Muscle of leg (tissue), 3 donors: ENCODE measurements at regions not wholly inside any gene's neighbourhood (a gene's known extent, or its start where the extent isn't known, plus 50 kb on each side); places are given as distances from the start of the nearest gene placed in this dataset.
A peak's percentile ranks its signal among the peaks of the same experiment; 100 is the strongest.
"Not testable (repeated sequence)": the region's sequence is repeated elsewhere in the genome, so short reads cannot be mapped to it uniquely, and the experiment has no call there.

Source experiments
- DNase-seq: peaks from one replicate; pipeline ENCODE4 v3.0.0; 2013
- H3K27ac ChIP-seq: one replicate; pipeline ENCODE4 v1.5.1; 2013; ENCODE audit warnings: mild to moderate bottlenecking, low read length, control low read depth
- H3K27me3 ChIP-seq: one replicate; pipeline ENCODE4 v1.6.1; 2013; ENCODE audit warnings: low read length; ENCODE audit not compliant: control insufficient read depth, insufficient read depth
- H3K36me3 ChIP-seq: one replicate; pipeline ENCODE4 v1.6.1; 2013; ENCODE audit warnings: low read length; ENCODE audit not compliant: control insufficient read depth, insufficient read depth
- H3K4me1 ChIP-seq: one replicate; pipeline ENCODE4 v1.6.1; 2013; ENCODE audit warnings: low read length; ENCODE audit not compliant: control insufficient read depth, insufficient read depth
- H3K4me3 ChIP-seq: one replicate; pipeline ENCODE4 v1.5.1; 2013; ENCODE audit warnings: low read length, control low read depth
- H3K9me3 ChIP-seq: replicated peaks from 2 replicates; pipeline ENCODE4 v1.6.1; 2013; ENCODE audit warnings: low read depth, low read length; ENCODE audit not compliant: control insufficient read depth
- WGBS: methylation state at CpG from one replicate; pipeline ENCODE4 v1.1.5; 2013; ENCODE audit warnings: missing lambda C conversion rate; ENCODE audit not compliant: insufficient coverage; 5-methylcytosine and 5-hydroxymethylcytosine counted together

DNA sequence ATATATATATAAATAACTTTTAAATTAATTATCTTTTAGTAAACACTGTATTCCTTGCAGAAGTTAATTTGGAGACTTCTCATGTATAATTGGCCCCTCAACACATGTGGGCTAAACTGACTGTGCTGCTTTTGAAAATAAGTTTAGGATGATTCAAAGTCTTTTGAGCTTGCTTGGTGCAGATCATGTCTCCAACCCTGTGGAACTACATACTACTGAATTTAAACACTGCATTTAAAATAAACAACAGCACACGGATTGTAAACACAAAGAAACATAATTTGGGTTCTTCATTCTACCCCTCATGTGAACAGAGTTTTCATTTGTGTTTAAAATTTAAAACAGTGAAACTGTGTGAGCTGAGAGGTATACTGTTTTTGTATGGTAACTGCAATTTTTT, 167.7 kb downstream of the DDX1 start:
- Histone ChIP-seq H3K27ac (no peak overlapping the region), H3K27me3 (no peaks in the 10 kb centered on the region), H3K36me3 (no peaks in the 10 kb centered on the region), H3K4me3 (no peak overlapping the region), H3K4me1 (peaks cover 2% of the 10 kb centered on the region), H3K9me3 (peaks cover 2% of the 10 kb centered on the region)
- DNase-seq, result no peak
- WGBS, result no CpG with 5 or more reads among the region's 1 CpG

DNA sequence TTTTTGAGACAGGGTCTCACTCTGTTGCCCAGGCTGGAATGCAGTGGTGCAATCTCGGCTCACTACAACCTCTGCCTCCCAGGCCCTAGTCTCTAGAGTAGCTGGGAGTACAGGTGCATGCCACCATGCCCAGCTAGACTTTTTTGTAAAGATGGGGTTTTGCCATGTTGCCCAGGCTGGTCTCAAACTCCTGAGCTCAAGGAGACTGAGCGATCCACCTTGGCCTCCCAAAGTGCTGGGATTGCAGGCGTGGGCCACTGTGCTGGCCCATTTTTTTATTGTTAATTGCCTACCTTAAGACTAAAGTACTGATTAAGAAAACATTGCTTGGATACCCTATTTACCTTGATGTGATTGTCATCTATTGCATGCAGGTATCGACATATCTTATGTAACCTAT, 168.1 kb downstream of the DDX1 start:
- no CpG with 5 or more reads among the region's 4 CpGs for WGBS
- H3K4me3 ChIP-seq, H3K27ac ChIP-seq: not testable (repeated sequence)

DNA sequence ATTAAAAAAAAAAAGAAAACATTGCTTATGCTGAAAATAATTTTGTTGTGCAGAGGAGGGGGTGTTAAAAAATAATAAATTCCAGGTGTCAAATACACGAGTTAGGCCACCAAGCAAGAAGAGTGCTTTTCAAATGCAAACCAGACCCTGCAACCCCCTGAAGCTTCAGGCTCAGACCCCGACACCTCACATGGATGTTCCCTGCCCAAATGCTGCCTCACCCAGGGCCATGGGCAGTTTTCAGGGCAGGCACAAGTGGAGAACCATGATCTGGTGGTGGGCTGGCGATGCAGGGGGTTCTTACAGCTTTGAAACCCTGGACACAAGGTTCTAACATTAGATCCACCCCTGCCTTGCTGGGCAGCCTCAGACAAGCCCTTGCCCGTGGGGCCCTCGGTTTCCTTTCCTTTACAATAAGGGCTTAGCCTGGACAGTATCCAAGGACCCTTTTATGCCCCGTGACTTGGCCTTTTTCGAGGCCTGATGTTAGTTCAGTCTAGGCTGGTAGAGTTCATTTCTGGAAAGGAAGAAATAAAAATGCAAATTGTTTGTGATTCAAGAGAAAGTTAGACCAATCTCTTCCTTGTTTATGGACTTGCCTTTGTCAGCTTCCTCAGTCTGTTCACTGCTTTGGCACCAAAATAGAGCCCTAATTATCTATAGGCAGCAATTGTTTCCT, 168.7 kb downstream of the DDX1 start:
- H3K4me1 ChIP-seq, result peaks cover 2% of the 10 kb centered on the region
- peak; percentile 12 for DNase-seq
- H3K27me3 ChIP-seq, result no peaks in the 10 kb centered on the region
- no peak overlapping the region for H3K4me3 ChIP-seq
- no CpG with 5 or more reads among the region's 7 CpGs for whole genome bisulfite sequencing
- H3K27ac ChIP-seq, result no peak overlapping the region
- H3K9me3 ChIP-seq, result peaks cover 1% of the 10 kb centered on the region
- H3K36me3 ChIP-seq, result no peaks in the 10 kb centered on the region

More for the DNA sequence above, 168.1 kb downstream of the DDX1 start:
- H3K9me3 ChIP-seq, H3K27me3 ChIP-seq, H3K36me3 ChIP-seq, H3K4me1 ChIP-seq, DNase-seq: not testable (repeated sequence)

DNA sequence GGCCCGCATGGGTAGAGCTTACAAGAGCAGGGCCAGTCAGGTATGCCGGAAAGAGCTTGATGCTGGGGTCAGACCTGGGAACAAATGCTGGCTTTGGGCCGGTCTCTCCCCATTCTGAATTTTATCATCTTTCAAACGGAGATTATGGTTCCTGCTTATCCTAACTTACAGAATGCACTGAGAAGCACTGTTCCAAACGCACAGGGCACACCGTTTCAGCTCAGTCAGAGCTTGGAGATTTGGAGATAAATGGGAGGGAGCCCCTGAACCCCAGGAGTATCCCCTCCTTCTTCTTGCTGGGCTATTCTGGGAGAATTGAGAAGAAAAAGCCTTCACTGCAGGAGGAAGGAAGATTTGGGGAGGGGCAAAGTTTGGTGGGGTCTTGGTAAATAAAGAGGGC, 169.4 kb downstream of the DDX1 start:
- Histone ChIP-seq H3K36me3 (no peaks in the 10 kb centered on the region), H3K27ac (no peak overlapping the region), H3K27me3 (no peaks in the 10 kb centered on the region), H3K9me3 (no peaks in the 10 kb centered on the region), H3K4me3 (no peak overlapping the region), H3K4me1 (peaks cover 2% of the 10 kb centered on the region)
- DNase-seq, result no peak
- WGBS, result 77% methylated on average over 3 of the region's 6 CpGs

DNA sequence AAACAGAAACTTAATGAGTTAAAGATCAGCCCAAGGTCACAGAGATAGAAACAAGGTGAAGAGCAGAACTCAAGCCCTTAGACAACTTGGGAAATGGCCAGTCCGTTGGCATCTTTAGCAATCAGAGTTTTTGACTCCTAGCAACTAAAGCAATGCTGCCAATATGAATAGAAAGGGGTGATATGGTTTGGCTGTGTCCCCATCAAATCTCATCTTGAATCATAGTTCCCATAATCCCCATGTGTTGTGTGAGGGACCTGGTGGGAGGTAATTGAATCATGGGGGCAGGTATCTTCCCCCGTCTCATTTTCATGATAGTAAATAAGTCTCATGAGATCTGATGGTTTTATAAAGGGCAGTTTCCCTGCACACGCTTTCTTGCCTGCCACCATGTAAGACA, 170.2 kb downstream of the DDX1 start:
- H3K36me3 ChIP-seq, result no peaks in the 10 kb centered on the region
- peaks cover 6% of the 10 kb centered on the region for H3K27me3 ChIP-seq
- no peak overlapping the region for H3K4me3 ChIP-seq
- H3K4me1 ChIP-seq, result peaks cover 2% of the 10 kb centered on the region
- WGBS, result no CpG with 5 or more reads among the region's 3 CpGs
- DNase-seq, result no peak
- no peak overlapping the region for H3K27ac ChIP-seq
- H3K9me3 ChIP-seq, result no peaks in the 10 kb centered on the region

DNA sequence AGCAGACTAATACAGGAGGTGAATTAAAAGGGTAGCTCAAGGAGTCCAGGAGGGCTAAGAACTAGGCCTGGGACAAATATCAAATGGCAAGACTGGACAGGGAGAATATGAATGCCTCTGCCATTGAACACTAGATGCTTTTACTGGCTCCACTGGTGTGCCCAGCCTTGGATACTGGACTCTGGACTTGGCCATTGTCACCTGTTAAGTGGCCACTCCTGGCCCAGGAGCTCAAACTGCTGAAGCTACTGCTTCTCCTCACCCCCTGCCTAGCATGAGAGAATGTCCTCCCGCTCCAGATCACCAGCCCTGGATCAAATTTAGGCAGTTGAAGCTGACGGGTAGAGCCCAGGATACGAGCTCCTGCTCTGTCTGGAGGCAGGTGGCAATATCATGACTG, 170.8 kb downstream of the DDX1 start:
- no peak for DNase-seq
- no peak overlapping the region for H3K4me3 ChIP-seq
- peaks cover 2% of the 10 kb centered on the region for H3K4me1 ChIP-seq
- WGBS, result 60% methylated on average over 1 of the region's 3 CpGs
- no peak overlapping the region for H3K27ac ChIP-seq
- H3K9me3 ChIP-seq, result no peaks in the 10 kb centered on the region
- H3K36me3 ChIP-seq, result no peaks in the 10 kb centered on the region
- H3K27me3 ChIP-seq, result peaks cover 6% of the 10 kb centered on the region

DNA sequence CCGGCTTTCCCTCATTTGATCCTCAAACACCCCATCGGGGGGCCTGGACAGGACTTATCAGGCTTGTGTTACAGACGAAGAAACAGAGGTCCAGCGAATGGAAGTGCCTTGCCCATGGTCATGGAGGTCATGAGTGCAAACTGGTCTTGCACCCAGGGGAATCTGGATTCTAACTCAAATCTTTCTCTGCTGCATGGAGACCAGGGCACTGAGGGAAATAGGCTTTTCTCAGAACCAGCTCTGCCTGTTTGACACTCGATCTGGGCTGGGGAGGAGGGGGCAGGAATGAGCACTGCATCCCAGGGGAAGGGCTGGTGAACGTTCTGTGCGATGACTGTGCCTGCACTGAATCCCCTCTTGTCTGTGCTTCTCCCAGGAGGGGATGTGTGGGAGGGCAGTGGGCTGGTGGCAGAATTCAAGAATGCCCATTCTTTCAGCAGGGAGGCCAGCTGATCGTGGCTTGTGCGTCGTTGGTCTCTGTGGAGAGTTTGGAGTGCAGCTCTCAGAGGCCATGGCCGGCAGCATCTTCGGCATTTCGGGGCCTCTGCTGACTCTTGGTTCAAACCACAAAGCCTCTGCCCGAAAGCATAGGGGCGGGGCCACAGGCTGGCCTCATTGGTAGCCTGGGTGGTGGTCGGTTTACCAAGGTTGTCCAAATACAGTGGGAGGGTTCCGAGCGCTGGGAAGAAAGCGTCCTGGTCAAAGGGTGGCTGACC, 171.6 kb downstream of the DDX1 start:
- H3K4me1 ChIP-seq, result peaks cover 2% of the 10 kb centered on the region
- WGBS, result 79% methylated on average over 17 of the region's 19 CpGs
- H3K4me3 ChIP-seq, result no peak overlapping the region

DNA sequence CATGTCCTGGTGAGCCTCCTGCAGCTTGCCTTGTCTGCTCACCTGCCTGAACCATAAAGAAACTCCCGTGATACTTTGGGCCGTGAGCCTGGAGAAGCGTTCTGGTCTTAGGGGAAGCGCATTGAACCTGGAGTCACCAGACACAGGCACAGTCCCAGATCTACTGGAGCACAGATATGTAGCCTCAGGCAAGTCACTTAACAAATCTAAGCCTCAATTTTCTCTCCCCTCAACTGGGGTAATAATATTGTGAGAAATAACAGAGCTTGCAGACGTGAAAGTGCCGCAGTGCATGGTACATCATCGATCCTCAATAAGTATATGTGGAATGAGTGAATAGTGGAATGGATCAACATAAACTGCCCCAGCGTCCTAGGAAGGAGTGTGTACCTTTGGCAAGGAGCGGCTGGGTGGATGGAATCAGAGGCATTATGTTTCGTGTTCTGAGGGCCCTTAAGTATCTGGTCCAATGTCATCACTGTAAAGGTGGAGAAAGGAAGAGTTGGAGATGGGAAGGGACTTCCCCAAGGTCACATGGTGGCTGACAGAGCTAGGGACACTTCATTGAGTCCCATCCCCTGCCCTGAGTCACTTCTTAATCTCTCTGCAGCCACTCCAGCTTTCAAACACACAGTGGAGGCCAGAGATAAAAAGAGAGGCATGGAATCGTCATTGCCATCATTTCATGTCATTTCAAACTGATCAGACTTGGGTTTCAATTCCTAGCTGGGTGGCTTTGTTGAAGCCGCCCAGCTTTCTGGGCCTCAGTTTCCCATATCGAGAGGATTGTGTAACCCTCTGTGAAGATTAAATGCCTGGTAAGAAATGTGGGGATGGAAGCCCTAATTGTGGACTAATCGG, 172.4 kb downstream of the DDX1 start:
- H3K27ac ChIP-seq, result no peak overlapping the region
- DNase-seq, result no peak
- peaks cover 2% of the 10 kb centered on the region for H3K4me1 ChIP-seq
- no peak overlapping the region for H3K4me3 ChIP-seq
- no peaks in the 10 kb centered on the region for H3K36me3 ChIP-seq
- H3K9me3 ChIP-seq, result no peaks in the 10 kb centered on the region
- WGBS, result 85% methylated on average over 10 of the region's 14 CpGs
- peaks cover 8% of the 10 kb centered on the region for H3K27me3 ChIP-seq

More for the DNA sequence above, 171.6 kb downstream of the DDX1 start:
- no peaks in the 10 kb centered on the region for H3K36me3 ChIP-seq
- no peak overlapping the region for H3K27ac ChIP-seq
- no peaks in the 10 kb centered on the region for H3K9me3 ChIP-seq
- no peak for DNase-seq
- peaks cover 6% of the 10 kb centered on the region for H3K27me3 ChIP-seq

DNA sequence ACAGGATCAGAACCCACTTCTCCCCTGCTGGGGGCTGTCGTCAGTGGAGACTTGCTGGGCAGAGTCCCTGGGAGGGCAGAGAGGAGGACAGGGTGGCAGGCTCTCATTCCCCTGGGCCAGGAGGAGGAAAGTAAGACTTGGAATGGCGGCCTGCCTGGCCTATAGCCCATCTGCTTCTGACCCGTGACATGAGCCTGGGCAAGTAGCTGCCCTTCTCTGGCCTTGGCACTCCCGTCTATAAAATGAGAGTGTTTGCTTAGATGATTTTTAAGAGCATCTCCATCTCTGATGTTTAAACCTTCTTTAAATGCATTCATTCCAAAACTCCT, 173.0 kb downstream of the DDX1 start:
- peaks cover 2% of the 10 kb centered on the region for H3K4me1 ChIP-seq
- DNase-seq, result no peak
- H3K9me3 ChIP-seq, result no peaks in the 10 kb centered on the region
- H3K27me3 ChIP-seq, result peaks cover 8% of the 10 kb centered on the region
- no peak overlapping the region for H3K4me3 ChIP-seq
- 80% methylated on average over 1 of the region's 4 CpGs for WGBS
- no peaks in the 10 kb centered on the region for H3K36me3 ChIP-seq
- no peak overlapping the region for H3K27ac ChIP-seq

DNA sequence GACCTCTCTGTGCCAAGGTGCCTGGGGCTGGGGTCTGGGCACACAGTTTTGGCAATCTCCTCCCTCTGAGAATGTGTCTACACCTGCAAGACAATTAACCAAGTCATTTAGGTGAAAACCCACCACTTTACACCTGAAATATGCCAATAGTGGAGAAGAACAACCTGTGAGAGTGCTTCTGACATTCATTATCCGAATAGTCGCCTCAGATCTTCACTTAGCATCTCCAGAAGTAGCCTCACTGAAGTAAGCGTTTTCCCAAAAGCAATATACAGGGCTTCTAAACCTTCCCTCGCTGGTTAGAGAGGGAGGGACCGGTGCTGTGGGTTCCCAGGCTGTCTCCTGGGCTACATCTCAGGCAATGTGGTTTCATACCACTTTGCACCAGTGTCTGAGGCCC, 173.5 kb downstream of the DDX1 start:
- DNase-seq, result no peak

More for the DNA sequence above, 173.5 kb downstream of the DDX1 start:
- no CpG with 5 or more reads among the region's 5 CpGs for WGBS
- Histone ChIP-seq H3K4me3 (no peak overlapping the region), H3K27ac (no peak overlapping the region), H3K36me3 (no peaks in the 10 kb centered on the region), H3K27me3 (peaks cover 8% of the 10 kb centered on the region), H3K4me1 (peaks cover 2% of the 10 kb centered on the region), H3K9me3 (no peaks in the 10 kb centered on the region)
